ENCODE measurements at regions not wholly inside any gene's neighbourhood (a gene's known extent, or its start where the extent isn't known, plus 50 kb on each side); places are given as distances from the start of the nearest gene placed in this dataset.

DNA sequence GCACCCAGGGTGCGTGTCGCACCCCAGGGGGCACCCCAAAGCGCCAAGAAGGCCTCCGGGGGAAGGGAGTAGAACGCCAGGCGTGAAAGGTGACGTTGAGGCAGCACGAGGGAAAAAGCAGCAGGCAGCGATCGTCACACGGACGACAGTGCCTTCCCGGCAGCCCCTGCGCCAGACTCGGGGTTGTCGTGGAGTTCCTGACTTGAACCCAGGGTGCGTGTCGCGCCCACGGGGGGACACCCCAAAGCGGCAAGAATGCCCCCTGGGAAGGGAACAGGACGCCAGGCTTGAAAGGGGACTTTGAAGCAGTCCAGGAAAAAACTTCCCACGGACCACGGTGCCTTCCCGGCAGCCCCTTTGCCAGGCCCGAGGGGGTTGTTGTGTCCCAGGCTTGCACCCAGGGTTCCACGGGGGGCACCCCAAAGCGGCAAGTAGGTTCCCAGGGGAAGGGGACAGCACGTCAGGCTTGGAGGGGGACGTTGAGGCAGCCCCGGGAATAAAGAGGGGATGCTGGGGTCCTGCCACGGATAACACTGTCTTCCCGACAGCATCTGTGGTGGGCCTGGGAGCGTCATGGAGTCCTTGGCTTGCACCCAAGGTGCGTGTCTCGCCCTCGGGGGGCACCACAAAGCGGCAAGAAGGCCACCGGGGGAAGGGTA lies 159.2 kb upstream of the ALG10B start:
- TF ChIP-seq, protein P1, sequence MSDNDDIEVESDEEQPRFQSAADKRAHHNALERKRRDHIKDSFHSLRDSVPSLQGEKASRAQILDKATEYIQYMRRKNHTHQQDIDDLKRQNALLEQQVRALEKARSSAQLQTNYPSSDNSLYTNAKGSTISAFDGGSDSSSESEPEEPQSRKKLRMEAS (IDR thresholded peaks at IDR 0.05; ENCODE audit: insufficient read depth, insufficient read length): no peak
- TF ChIP-seq POLR2A (IDR thresholded peaks at IDR 0.05; ENCODE audit: low read depth, low read length) (no peak), EZH2 (IDR thresholded peaks at IDR 0.05; ENCODE audit: borderline replicate concordance, low read depth, low read length, severe bottlenecking) (no peak), GATA2 (IDR thresholded peaks at IDR 0.05; ENCODE audit: insufficient read depth, insufficient read length, low read depth, low read length) (no peak), JUN (IDR thresholded peaks at IDR 0.05; ENCODE audit: borderline replicate concordance, insufficient read depth, insufficient read length, low read depth) (no peak), FOS (IDR thresholded peaks at IDR 0.05; ENCODE audit: borderline replicate concordance, insufficient read depth, low read length) (no peak)
- TF ChIP-seq, protein P2, sequence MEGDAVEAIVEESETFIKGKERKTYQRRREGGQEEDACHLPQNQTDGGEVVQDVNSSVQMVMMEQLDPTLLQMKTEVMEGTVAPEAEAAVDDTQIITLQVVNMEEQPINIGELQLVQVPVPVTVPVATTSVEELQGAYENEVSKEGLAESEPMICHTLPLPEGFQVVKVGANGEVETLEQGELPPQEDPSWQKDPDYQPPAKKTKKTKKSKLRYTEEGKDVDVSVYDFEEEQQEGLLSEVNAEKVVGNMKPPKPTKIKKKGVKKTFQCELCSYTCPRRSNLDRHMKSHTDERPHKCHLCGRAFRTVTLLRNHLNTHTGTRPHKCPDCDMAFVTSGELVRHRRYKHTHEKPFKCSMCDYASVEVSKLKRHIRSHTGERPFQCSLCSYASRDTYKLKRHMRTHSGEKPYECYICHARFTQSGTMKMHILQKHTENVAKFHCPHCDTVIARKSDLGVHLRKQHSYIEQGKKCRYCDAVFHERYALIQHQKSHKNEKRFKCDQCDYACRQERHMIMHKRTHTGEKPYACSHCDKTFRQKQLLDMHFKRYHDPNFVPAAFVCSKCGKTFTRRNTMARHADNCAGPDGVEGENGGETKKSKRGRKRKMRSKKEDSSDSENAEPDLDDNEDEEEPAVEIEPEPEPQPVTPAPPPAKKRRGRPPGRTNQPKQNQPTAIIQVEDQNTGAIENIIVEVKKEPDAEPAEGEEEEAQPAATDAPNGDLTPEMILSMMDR (IDR thresholded peaks at IDR 0.05; ENCODE audit: extremely low read depth in 1 of 2, insufficient read depth in 1 of 2, low read depth in 1 of 2, low read length in 2 of 2): no peak
